GM19023 (cell line): ENCODE measurements at regions not wholly inside any gene's neighbourhood (a gene's known extent, or its start where the extent isn't known, plus 50 kb on each side); places are given as distances from the start of the nearest gene placed in this dataset.

Experiments used
- ATAC-seq: cut with Tn5 transposase; IDR thresholded peaks from one replicate; pipeline ENCODE4 v1.9.1; 2021; ENCODE audit warnings: mild to moderate bottlenecking, moderate library complexity; ENCODE audit not compliant: unreplicated experiment

DNA sequence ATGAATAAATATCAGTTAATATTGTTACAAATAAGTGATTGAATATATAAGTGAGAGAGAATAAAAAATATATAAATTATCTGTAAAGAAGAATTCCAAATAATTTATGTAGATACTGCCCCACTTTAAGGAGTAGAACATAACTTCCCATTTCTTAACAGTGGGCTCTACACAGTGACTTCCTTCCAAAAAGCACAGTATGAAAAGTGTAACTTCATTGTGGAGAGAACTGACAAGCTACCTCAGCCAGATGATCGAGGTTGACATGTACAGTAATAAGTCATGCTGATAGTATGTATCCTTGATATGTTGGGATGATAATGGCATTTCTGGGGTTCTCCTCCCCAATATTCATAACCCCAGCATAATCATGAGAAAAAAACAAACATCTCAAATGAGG, 191.9 kb upstream of the FN1 start:
- ATAC-seq, result no peak

DNA sequence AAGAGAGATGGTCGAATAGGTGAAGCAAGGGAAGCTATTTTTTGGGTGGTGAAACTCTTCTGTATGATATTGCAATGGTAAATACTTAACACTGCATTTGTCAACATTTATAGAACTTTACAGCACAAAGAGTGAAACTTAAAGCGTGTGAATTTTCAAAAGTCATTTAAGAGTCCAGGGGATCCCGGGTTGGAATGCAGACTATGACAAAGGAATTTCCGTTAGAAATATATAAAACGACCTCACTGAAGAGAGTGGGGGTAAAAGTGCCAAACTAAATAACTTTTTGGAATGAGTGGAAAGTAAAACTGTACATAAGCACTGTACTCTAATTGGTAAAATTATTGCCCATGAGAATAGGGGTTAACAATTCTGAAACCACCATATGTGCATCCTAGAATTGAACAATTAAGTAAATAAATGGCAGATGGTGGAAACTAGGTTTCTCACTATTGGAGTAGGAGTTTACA, 191.0 kb upstream of the FN1 start:
- no peak for ATAC-seq

DNA sequence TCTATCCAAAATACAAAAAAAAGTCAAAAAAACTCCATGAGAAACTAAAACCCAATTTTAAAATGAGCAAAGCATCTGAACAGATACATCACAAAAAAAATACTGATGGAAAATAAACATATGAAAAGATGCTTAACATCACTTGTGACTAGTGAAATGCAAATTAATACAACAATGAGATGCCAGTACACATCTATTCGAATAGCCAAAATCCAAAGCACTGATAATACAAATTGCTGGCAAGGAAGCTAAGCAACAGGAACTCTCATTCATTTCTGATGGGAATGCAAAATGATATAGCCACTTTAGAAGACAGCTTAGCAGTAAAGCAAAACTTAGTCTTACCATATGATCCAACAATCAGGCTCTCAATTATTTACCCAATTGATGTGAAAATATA, 190.2 kb upstream of the FN1 start:
- no peak for ATAC-seq

GRCh38 chr2:215625207-215625606, 189.3 kb upstream of the FN1 start:
- no peak for ATAC-seq

GRCh38 chr2:215624423-215624829, 188.6 kb upstream of the FN1 start:
- no peak for ATAC-seq

DNA sequence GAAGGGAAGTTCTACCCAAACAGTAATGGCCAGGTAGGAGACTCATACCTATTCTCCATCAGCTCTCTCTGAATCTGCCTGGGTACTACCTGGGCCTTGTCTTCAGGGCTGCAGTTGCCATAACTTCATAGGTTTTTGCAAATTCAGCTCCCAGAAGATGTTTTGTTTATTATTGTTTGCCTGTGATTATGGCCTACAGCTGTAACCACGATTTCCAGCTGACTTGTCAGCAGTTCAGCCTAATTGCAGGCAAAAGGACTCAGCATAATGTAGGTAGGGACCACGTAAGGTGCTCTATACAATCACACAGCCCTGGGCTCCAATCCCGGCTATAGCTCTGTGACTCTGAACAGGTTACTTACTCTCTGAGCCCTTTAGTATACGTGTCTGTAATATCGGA, 187.0 kb upstream of the FN1 start:
- no peak for ATAC-seq

DNA sequence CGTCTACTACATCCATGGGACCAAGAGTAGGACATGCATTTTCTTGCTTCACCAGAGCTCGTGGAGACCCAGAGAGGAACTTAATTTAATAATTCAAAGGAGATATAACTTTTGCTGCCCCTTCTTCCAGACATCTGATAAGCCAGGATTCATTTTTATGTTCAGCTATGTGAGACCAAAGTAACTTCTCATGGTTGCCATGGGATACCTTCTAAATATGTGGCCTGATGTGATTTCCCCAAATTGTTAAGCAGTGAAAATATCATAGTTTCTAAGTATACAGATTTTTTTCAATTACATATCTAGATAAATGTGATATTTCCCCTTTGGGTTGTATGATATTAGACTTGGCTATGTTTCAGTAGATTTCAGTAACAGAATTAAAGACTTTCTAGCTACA, 185.5 kb upstream of the FN1 start:
- ATAC-seq, result no peak

DNA sequence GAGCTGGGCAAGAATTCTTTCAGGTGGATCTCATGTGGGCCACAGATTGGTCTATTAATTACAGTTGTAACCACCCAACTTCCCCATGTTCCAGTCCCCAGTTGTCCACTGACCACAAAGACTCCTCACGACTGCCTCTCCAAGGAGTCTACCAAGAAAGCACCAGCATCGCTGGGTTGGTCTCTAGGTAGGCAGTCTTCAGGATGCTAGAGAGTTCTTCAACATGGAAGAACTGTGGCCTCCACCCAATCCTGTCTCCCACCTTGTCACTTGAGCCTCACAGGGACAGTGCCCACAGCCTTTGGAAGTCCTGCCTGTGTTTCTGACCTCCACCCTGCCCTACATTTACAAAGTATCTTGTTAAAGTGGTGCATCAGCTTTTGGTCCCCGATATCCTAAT, 184.7 kb upstream of the FN1 start:
- ATAC-seq, result no peak

GRCh38 chr2:215619989-215620388, 184.1 kb upstream of the FN1 start:
- ATAC-seq, result no peak

- no peak for ATAC-seq
Observed at GRCh38 chr2:215619022-215619958, 183.4 kb upstream of the FN1 start.

DNA sequence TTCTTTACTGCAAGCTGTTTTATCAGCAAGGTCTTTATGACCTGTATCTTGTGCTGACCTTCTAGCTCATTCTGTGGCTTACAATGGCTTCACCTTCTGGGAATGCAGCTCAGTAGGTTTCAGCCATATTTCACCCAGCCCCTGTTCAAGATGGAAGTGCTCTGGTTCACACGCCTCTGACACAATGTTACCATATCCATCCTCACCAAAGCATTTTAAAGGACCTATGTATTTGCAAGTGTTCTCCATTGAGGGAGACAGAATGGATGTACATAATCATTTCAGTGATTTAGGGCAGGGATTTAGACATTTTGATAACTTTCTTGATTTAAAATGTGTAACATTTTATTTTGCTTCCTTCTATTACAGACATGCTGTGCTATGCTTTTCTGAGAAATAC, 182.3 kb upstream of the FN1 start:
- no peak for ATAC-seq

DNA sequence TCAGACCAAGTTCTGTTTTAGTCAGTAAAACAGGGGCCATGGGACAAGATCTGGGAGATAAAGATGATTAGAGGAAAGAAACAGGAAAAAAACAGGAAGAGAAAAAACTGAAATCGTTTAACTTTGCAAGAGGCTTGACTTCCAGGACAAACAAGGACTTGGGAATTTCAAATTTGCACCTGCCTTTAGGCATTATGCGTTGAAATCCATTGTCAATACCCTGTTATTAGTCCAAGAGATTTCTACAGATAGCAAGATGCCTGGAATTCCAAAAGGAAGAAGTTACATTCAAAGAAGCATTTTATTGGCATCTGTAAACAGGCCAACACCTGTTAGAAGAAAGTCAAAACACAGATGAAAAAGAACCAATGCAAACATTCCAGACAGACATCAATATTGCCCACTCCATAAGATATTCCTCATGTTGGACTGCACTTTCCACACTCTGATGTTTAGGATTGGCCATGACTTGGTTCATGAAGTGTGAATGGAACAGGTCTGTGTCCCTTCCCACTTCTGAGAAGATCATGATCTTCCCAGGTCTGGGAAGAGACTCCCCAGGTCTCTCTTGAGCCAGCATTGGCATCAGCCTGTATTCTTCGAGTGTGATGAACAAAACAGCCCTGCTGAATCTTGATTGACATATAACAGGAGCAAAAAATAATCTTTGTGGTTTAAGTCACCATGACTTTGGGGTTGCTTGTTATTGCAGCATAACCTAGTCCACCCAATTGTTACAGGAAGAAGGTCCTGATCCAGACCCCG, 181.4 kb upstream of the FN1 start:
- no peak for ATAC-seq

GRCh38 chr2:215615803-215616174, 179.9 kb upstream of the FN1 start:
- no peak for ATAC-seq

DNA sequence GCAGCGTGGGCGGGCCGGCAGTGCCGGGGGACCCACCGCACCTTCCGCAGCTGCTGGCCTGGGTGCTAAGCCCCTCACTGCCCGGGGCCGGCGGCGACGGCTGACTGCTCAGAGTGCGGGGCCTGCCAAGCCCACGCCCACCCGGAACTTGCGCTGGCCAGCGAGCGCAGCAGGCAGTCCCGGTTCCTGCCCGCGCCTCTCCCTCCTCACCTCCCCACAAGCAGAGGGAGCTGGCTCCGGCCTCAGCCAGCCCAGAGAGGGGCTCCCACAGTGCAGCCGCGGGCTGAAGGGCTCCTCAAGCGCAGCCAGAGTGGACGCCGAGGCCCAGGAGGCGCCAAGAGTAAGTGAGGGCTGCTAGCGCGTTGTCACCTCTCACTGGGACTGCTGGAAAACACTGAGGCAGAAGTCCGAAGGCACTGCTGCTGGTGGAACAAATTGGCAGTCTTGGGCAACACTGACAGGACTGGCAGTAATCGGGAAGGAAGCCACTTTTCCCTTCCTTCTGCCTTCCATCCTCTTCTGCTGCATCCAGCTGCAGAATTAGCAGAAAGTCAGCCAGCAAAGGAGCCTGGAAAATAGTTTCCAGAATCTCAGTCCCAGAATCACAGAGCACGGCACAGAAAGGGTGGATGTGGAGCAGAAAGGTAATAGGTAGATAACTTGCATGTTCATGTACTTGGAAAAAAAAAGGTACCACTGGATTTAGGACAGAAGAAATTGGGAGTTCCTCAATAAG, 179.4 kb upstream of the FN1 start:
- ATAC-seq, result no peak

DNA sequence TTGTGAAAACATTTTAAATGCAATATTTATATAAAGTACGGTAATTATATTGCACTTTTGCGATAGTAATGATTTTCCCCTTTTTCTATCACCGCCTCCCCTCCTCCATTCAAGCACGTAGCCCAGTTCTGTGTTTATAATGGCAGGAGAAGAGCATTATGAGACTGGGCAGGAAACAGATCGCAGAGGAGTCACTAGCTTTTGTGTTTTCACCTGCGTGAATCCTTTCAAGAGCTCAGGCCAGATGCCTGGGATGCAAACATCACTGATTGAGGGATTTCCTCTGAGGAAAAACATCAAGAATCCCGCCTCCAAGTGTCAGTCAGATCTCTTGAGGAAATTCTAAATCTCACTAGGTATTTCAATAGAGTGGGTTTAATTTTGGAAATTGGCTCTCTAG, 178.4 kb upstream of the FN1 start:
- no peak for ATAC-seq

- ATAC-seq, result no peak
Observed at GRCh38 chr2:215613888-215614287, 178.0 kb upstream of the FN1 start.

DNA sequence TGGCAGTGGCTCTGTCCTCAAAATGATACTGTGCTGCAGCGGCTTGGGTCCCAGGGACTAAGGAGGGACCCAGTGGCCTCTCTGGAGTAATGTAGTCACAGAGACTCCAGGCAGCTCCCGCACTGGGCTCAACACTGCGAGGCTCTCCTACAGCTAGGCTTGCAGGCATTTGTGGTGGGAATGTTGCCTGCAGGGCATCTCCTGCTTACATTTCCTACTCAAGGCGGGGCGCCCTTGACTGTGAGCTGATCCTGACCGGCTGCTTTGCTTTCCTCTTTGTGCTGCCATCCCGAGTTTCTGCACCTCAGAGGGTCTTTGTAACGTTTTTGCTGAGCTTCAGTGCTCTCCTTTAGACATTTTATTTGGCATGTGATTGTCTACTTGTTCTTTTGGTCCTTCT, 177.4 kb upstream of the FN1 start:
- no peak for ATAC-seq

DNA sequence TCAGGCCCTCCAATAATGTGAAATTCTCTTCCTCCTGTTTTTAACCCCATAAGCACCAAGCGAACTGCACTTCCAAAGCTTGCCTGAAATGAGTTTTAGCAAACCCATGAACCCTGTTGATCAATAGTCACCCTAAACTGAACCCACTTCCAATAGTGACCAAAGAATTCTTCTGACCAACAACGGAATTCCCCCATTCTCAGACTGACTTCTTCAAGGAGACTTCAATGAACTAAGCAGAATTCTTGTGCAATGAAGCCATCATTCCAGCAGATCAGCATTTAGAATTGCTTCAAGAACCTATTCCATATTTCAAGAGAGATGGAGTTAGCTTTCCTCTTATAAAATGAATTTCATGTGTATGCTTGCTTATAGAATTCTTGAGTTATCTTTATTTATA, 176.9 kb upstream of the FN1 start:
- no peak for ATAC-seq

GRCh38 chr2:215611609-215612386, 175.9 kb upstream of the FN1 start:
- ATAC-seq, result no peak
